NCI-H345 (cell line): ENCODE measurements at regions not wholly inside any gene's neighbourhood (a gene's known extent, or its start where the extent isn't known, plus 50 kb on each side); places are given as distances from the start of the nearest gene placed in this dataset.

Experiments used
- DNase-seq: peaks from one replicate; lab custom pipeline; 2025; lab: John Stamatoyannopoulos, UW

DNA sequence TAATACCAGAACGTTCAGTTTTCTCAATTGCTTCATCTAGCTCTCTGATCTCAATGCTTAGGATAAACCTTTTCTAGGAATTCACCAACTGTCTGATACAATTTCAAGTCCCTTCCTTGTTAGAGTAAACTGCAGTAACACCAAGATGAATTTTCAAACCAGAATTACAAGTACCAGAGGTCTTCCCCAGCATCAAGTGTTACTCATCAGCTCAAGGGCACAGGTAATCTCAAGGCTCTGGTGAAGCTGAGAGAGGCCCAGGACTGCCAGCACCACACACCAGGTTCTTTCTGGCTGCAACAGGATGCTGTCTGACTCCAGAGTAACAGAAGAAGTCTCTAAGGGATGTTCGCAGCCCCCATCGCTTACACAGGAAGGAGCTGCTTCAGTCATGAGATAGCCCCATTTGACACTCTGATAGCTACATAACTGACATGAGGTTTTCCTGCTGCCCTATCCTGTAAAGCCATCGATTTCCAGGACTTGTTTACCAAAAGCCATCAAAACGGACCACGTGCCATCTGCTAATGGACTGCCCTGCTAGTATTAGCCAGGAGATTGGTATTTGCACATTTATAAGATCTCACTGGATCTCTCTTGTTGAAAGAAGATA lies 549.4 kb downstream of the UTRN start:
- no peak for DNase-seq

DNA sequence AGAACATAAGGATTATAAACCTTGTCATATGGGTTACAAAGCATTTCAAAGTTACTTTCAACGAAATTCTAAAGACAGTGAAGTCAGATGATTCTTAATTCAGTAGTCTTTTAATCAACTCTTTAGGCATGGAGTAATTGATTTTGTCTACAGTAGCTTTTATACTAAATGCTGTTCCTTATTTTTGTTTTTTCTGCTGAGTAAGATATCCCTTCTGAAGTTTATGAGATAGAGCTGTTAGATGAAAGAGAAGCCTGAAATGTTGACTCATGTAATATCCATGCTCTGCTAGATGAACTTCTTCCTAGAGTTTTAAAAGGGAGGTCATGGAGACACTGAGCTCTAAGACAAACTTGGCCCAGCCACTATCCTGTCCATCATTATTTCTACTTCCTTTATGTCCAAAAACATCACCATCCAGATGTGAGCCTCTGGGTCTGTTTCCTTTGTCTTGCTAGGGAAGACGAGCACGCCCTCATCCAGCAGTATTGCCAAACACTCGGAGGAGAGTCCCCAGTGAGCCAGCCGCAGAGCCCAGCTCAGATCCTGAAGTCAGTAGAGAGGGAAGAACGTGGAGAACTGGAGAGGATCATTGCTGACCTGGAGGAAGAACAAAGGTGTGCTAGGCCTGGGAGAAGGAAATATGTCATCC lies 550.3 kb downstream of the UTRN start:
- DNase-seq: no peak

GRCh38 chr6:144840619-144841018 lies 555.5 kb downstream of the UTRN start:
- peak; percentile 20 for DNase-seq

GRCh38 chr6:144843701-144844100 lies 558.6 kb downstream of the UTRN start:
- no peak for DNase-seq

- no peak for DNase-seq
Observed at GRCh38 chr6:144844596-144844995, 559.5 kb downstream of the UTRN start.

GRCh38 chr6:144845186-144845585 lies 560.1 kb downstream of the UTRN start:
- no peak for DNase-seq

DNA sequence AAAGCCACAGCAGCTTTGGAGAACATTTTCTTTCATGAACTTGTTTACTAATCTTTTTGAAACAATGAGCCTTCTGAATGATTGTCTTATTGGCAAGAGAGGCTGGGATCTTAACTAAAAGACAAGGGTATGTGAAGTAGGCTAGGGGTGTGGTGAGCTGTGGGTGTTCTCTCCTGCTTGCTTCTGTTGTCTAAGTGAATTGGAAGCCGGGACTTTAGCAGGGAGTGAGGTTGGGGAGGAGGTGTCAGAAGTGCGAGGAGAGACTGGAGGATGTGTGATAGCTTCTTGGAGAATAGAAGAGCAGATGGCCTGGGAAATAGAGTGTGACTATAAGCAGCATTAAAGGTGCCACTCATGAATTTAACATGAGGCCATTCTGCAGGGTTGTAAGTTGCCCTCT lies 562.8 kb downstream of the UTRN start:
- no peak for DNase-seq

- peak; percentile 2 for DNase-seq
Observed at GRCh38 chr6:144849920-144850319, 564.8 kb downstream of the UTRN start.

DNA sequence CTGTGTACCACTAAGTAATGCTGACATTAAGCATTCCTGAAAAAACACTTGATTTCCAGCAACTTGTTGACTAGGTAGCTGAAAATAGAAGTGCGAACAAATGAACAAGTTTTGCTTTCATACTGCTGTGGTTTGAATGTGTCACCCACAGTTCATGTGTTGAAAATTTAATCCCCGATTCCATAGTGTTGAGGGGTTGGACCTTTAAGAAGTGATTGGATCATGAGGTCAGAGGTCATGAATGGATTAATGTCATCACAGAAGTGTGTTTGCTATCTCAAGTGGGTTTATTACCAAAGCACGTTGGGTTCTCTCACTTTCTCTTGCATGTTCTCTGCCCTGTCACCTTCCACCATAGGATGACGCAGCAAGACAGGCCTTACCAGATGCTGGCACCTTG lies 568.5 kb downstream of the UTRN start:
- DNase-seq: no peak

DNA sequence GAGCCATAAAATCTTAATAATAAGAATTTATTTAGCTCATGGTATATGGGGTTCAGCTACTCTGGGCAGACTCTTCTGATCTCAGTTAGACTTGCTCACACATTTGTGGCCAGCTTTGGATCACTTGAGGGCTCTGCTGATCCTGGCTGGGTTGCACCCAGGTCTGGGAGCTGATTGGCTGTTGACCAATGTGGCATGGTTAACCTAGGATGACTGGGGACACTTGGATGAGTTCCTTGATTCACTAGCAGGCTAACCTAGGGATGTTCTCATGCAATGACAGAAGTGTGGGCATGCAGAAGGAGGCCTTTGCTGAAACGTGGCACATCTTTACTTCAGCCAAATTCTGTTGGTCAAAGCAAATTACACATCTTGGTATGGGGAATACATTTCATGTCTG lies 569.5 kb downstream of the UTRN start:
- no peak for DNase-seq

DNA sequence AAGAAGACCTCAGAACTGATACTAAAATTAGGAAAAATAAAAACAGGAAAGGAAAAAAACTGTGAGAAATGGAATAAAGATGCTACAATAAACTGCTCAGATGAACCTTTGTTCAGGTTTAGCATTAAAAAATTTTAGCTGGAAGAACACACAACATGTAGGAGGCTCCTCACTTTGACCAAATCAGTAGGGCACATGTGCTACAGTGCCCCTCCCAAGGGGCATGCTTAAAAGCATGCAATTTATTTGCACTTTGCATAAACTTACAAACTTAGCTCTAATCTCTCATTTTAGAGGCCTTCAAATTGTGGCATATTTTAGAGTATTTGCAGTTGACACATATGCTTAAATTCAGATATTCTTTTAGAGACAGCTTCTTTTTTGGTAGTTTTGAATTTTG lies 570.2 kb downstream of the UTRN start:
- DNase-seq: no peak

GRCh38 chr6:144855812-144856531 lies 570.8 kb downstream of the UTRN start:
- DNase-seq: no peak

- no peak for DNase-seq
Observed at GRCh38 chr6:144856622-144857021, 571.5 kb downstream of the UTRN start.

GRCh38 chr6:144857086-144857485 lies 572.0 kb downstream of the UTRN start:
- DNase-seq: no peak

DNA sequence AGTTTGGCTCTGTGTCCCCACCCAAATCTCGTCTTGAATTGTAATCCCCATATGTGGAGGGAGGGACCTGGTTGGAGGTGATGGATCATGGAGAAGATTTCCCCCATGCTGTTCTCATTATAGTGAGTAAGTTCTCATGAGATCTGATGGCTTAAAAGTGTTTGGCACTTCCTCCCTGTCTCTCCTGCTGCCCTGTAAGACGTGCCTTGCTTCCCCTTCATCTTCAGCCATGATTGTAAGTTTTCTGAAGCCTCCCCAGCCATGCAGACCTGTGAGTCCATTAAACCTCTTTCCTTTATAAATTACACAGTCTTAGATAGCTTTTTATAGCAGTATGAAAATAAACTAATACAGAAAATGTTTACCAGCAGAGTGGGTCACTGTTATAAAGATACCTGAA lies 577.6 kb downstream of the UTRN start:
- no peak for DNase-seq

GRCh38 chr6:144867761-144868160 lies 582.6 kb downstream of the UTRN start:
- no peak for DNase-seq

DNA sequence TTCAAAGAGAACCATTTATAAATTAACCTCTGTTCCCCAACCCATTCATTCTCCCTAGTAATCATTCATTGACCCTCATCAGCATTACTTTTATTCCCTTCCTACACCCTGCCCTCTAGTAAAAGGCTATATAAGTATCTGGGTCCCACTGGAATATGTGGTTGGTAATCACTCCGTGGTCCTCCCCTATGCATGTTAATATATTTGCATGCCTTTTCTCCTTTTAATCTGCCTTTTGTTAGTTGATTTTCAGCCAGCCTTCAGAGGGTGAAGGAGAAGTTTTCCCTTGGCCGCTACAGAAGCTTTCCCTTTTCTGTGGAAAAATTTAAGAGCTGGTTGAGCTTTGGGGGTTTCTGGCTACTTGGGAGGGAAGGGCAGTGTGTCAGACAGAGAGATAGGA lies 585.6 kb downstream of the UTRN start:
- no peak for DNase-seq

GRCh38 chr6:144873623-144874378 lies 588.7 kb downstream of the UTRN start:
- DNase-seq: no peak

DNA sequence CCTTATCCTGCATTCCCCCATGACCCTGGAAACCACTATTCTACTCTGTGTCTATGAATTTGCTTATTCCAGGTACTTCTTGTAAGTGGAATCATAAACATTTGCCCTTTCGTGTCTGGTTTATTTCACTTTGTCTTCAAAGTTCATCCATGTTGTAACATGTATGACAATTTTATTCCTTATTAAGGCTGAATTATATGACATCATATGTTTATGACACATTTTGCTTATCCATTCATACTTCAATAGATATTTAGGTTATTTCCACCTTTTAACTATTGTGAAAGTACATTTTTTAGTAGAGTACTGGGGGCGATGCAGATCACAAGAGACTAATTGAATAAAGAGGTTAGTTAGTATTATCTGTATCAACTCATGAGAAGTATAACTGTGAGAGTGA lies 591.6 kb downstream of the UTRN start:
- DNase-seq: no peak

DNA sequence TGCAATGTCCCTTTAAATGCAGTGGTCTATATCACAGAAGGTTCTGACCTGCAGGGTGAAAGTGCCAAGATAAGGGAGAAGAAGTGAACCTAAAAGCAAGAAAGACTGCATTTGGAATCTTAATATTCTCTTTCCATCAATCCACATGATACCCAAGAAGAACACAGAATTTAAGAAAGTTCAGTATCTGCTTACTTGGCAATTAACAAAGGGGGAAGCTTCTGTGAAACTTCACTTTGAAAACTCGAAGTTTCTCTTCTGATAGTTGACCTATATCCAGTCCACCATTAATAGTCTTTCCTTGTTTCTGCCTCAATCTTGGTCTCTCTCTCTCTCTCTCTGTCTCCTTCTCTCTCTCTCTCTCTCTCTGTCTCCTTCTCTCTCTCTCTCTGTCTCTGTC lies 592.0 kb downstream of the UTRN start:
- no peak for DNase-seq

- DNase-seq: peak; percentile 27
Observed at GRCh38 chr6:144878577-144878976, 593.4 kb downstream of the UTRN start.

DNA sequence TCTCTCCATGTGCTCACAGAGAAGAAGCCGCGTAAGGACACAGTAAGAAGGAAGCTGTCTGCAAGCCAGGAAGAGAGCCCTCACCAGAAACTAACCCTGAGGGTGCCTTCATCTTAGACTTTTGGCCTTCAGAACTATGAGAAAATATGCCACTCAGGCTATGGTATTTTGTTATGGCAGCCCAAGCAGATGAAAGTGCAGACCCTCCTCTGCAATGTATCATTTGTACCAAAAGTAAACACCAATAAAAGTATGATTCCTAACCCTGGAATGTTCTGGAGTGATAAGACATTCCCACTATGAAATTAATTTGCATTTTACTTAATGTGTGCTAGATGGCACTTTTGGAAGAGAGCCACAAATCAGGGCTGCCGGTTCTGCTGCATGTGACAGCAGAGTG lies 594.3 kb downstream of the UTRN start:
- no peak for DNase-seq

GRCh38 chr6:144882425-144882824 lies 597.3 kb downstream of the UTRN start:
- DNase-seq: no peak
